Erythroblast (primary cell): ENCODE measurements at regions not wholly inside any gene's neighbourhood (a gene's known extent, or its start where the extent isn't known, plus 50 kb on each side); places are given as distances from the start of the nearest gene placed in this dataset.
"Not testable (repeated sequence)": the region's sequence is repeated elsewhere in the genome, so short reads cannot be mapped to it uniquely, and the experiment has no call there.

Experiments used
- DNase-seq, 2 experiments: peaks; one replicate each; lab custom pipeline; 2025; lab: John Stamatoyannopoulos, UW
- GATA1 ChIP-seq: IDR thresholded peaks from 2 replicates; pipeline ENCODE4 v1.6.1; 2011; ENCODE audit warnings: low read depth, mild to moderate bottlenecking, control low read depth, low read length, moderate library complexity
- POLR2A ChIP-seq: IDR thresholded peaks from 2 replicates; pipeline ENCODE4 v1.6.1; 2011; ENCODE audit warnings: mild to moderate bottlenecking, low read length

DNA sequence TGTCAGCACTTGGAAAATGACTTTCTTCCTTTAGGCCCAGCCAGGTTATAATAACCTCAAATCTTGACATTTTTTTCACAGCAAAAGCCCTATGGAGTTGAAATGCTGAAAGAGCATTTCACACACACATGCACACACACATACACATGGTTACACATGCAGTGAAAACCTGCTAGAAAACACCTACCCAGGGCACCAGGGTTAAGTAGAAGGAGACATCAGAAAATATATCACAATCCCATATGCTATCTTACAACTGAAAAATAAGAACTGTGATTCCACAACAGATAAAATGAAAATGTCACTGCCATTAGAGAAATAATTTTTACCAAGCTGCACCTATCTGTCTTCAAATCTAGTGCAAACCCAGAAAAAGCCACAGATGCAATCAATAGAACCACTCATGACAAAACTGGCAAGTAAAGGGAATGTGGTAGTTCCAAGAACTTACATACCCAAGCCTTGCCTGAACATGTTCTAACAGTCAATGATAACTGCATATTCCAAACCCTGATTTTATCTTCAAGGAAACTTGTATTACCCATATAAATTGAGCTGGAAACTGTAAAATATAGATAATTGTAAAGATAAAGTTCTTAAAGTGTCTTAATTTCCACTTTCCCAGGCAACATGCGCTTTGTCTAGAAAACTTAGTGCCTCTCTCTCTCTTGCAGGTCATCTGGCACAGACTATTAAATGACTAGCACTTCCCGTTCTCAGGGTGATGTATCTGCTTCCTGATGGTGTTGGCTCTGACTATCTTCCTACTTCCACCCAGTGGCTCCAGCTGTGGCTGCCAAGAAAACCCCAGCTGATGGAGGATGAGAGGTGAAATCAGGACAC lies 250.2 kb upstream of the PTGER4 start:
- no peak for TF ChIP-seq POLR2A
- no peak for TF ChIP-seq GATA1

GRCh38 chr5:40428815-40429214 lies 250.9 kb upstream of the PTGER4 start:
- TF ChIP-seq POLR2A (no peak), GATA1 (no peak)
- DNase-seq, result no peak

More for the DNA sequence above, 250.2 kb upstream of the PTGER4 start:
- no peak for DNase-seq

DNA sequence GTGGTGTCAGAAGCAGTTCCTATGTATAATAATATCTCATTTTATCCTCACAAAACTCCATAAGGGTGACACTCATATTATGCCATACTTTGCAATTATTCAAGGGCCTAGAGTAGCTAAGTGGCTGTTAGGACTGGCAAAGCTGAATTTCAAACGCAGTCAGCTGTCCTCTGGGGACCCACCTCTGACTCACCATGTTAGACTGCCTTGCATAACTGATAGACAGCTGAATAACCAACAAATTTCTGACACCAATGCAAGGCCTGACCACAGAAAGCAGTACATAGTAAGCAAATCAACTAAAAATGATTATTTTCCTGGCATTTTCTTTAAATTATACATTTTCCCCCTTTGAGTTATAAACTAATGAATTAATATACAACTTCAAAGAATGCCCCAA lies 251.6 kb upstream of the PTGER4 start:
- peak in 1 of 2 experiments; percentile 2 for DNase-seq
- TF ChIP-seq POLR2A, result no peak
- no peak for TF ChIP-seq GATA1

- DNase-seq, result not testable (repeated sequence)
Measured at GRCh38 chr5:40417046-40417810, 262.5 kb upstream of the PTGER4 start.

GRCh38 chr5:40416588-40416987 lies 263.1 kb upstream of the PTGER4 start:
- DNase-seq, result no peak
- no peak for TF ChIP-seq GATA1
- TF ChIP-seq POLR2A, result no peak

- DNase-seq, result no peak
- no peak for TF ChIP-seq POLR2A
- TF ChIP-seq GATA1, result no peak
Measured at GRCh38 chr5:40416098-40416497, 263.6 kb upstream of the PTGER4 start.

- DNase-seq, result no peak
- no peak for TF ChIP-seq POLR2A
- no peak for TF ChIP-seq GATA1
Measured at GRCh38 chr5:40414922-40415321, 264.8 kb upstream of the PTGER4 start.

- TF ChIP-seq POLR2A (no peak), GATA1 (no peak)
- no peak for DNase-seq
Measured at GRCh38 chr5:40413743-40414142, 266.0 kb upstream of the PTGER4 start.

DNA sequence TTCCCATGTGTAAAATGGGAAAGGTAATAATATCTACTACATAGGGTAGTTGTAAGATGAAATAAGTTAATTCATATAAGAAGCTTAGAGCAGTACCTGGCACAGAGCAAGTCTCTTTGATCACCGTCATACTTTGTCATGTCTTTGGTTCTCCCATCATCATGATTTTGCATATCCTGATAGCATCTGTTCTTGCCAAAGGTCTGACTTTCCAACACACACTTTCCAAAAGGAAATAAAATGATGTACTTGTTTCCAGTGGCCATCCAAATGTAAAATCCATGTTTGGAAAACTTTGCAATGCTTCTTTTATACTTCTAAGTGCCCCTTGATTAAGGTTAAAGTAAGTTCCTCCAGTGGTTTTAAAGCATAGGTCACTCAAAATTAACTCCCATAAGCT lies 266.9 kb upstream of the PTGER4 start:
- TF ChIP-seq GATA1 (no peak), POLR2A (no peak)

GRCh38 chr5:40410964-40411635 lies 268.6 kb upstream of the PTGER4 start:
- no peak for DNase-seq
- no peak for TF ChIP-seq POLR2A
- no peak for TF ChIP-seq GATA1

More for the DNA sequence above, 266.9 kb upstream of the PTGER4 start:
- no peak for DNase-seq

DNA sequence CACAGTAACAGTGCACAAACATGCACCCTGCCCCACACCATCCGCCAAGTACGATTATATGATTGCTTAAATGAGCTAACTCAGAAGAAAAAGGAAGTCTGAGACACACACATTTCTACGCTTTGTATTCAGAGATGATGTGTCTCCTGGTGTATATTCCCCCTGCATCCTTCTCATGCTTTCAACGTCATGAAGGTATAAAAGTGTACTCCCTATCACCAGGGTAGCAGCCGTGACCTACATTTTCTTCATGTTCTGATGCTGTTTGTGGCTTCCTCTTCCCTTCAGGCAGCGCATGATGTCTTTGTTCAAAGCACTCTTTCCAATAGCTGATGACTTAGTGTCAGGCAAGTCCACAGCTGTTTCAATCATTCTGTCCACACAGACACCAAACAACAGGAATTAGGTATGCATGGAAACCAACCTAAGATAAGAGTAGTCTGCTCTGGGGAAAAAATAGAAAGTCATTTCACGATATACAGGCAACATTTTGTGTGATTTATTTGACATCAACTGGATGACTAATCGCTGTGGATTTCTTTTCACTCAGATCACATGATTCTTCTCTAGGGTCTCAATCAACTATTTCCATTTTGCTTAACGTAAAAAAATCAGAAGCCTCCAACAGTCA lies 269.4 kb upstream of the PTGER4 start:
- DNase-seq, result no peak
- no peak for TF ChIP-seq GATA1
- TF ChIP-seq POLR2A, result no peak

GRCh38 chr5:40409601-40410000 lies 270.1 kb upstream of the PTGER4 start:
- DNase-seq, result no peak
- TF ChIP-seq GATA1 (no peak), POLR2A (no peak)

- DNase-seq, result no peak
- TF ChIP-seq GATA1 (no peak), POLR2A (no peak)
Measured at GRCh38 chr5:40406741-40407211, 272.9 kb upstream of the PTGER4 start.
